22Rv1 (cell line): ENCODE measurements at regions not wholly inside any gene's neighbourhood (a gene's known extent, or its start where the extent isn't known, plus 50 kb on each side); places are given as distances from the start of the nearest gene placed in this dataset.

Experiments used
- ZFX ChIP-seq: fragments of 450-650 bp; IDR thresholded peaks from 2 replicates; pipeline ENCODE4 v1.6.1; 2017; ENCODE audit warnings: antibody characterized with exemption, borderline replicate concordance
- TF ChIP-seq, protein P1 (sequence below): fragments of 450-650 bp; IDR thresholded peaks from 2 replicates; pipeline ENCODE4 v1.5.1; 2017; ENCODE audit warnings: mild to moderate bottlenecking

DNA sequence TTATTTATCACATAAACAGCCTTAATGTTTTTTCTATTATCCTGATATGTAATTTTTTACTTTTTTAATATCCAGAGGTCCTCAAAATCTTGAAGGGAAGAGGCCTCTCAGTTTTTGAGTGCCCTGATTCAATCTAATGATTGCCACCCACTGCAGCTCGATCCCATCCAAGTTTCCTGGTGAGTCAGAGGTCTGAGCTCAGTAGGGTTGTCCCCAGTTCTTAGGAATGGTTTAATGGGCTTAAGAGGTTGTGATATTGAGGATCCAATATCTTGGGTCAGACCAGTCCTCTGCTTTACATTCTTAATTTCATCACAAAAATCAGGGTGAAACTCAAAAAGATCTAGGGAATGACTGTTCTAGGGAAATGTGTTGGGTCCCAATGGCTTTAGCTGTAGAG, 238.5 kb downstream of the NSUN3 start:
- TF ChIP-seq, protein P1, sequence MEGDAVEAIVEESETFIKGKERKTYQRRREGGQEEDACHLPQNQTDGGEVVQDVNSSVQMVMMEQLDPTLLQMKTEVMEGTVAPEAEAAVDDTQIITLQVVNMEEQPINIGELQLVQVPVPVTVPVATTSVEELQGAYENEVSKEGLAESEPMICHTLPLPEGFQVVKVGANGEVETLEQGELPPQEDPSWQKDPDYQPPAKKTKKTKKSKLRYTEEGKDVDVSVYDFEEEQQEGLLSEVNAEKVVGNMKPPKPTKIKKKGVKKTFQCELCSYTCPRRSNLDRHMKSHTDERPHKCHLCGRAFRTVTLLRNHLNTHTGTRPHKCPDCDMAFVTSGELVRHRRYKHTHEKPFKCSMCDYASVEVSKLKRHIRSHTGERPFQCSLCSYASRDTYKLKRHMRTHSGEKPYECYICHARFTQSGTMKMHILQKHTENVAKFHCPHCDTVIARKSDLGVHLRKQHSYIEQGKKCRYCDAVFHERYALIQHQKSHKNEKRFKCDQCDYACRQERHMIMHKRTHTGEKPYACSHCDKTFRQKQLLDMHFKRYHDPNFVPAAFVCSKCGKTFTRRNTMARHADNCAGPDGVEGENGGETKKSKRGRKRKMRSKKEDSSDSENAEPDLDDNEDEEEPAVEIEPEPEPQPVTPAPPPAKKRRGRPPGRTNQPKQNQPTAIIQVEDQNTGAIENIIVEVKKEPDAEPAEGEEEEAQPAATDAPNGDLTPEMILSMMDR = no peak
- TF ChIP-seq ZFX = no peak
